PFSK-1 (cell line): ENCODE measurements at regions not wholly inside any gene's neighbourhood (a gene's known extent, or its start where the extent isn't known, plus 50 kb on each side); places are given as distances from the start of the nearest gene placed in this dataset.

Source experiments
- FOXP2 ChIP-seq: optimal IDR thresholded peaks from 2 replicates; pipeline ENCODE3; 2011; ENCODE audit warnings: borderline replicate concordance, control low read depth, inconsistent platforms; ENCODE audit not compliant: insufficient read depth; ENCODE audit errors: extremely low read length, extremely low read depth
- POLR2AphosphoS5 ChIP-seq: IDR thresholded peaks from 2 replicates; pipeline ENCODE4 v1.6.1; 2012; ENCODE audit warnings: low read depth, mild to moderate bottlenecking, control low read depth, low read length, moderate library complexity
- REST ChIP-seq, 2 experiments: IDR thresholded peaks; 2 replicates each; pipeline versions ENCODE4 v1.6.1 to v1.8.0; 2011 to 2012; ENCODE audit warnings: low read depth in 2 of 2, low read length in 2 of 2, control low read depth in 1 of 2, inconsistent platforms in 1 of 2, mild to moderate bottlenecking in 1 of 2, moderate library complexity in 1 of 2; ENCODE audit not compliant: insufficient read depth in 1 of 2
- SIN3A ChIP-seq: IDR thresholded peaks from 2 replicates; pipeline ENCODE4 v1.6.1; 2012; ENCODE audit warnings: mild to moderate bottlenecking, low read length, moderate library complexity, borderline replicate concordance; ENCODE audit not compliant: insufficient read depth
- TAF1 ChIP-seq: IDR thresholded peaks from 2 replicates; pipeline ENCODE4 v1.6.1; 2012; ENCODE audit warnings: low read length, control low read depth, borderline replicate concordance; ENCODE audit not compliant: insufficient read depth

- TF ChIP-seq TAF1: no peak
- no peak for TF ChIP-seq FOXP2
- no peak for TF ChIP-seq SIN3A
- TF ChIP-seq REST (IDR thresholded peaks at IDR 0.05; ENCODE audit: insufficient read depth in 1 of 2, low read depth in 2 of 2, low read length in 2 of 2): no peak
- TF ChIP-seq POLR2AphosphoS5: no peak
Observed at GRCh38 chr13:89937420-89937819, 1410.1 kb upstream of the MIR17HG start.

DNA sequence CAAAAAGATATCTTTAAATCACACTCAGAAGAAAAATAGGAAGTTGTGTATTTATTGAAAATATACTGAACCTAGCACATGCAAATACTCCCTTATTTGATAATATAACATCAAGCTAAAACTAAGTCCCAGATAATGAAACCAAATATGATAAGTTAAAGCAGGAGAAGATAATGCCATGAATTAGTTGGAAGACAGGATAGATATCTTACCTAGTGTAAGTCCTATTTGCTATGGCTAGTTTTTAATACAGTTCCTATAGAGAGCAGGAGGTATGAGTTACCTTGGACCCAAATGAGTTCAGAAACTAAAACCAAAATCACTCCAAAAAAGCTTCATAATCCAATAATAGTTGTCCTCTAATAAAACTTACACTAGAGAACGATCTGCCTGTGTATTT is 1407.1 kb upstream of the MIR17HG start:
- no peak for TF ChIP-seq SIN3A
- TF ChIP-seq POLR2AphosphoS5: no peak
- TF ChIP-seq FOXP2: no peak
- TF ChIP-seq TAF1: no peak
- TF ChIP-seq REST (IDR thresholded peaks at IDR 0.05; ENCODE audit: insufficient read depth in 1 of 2, low read depth in 2 of 2, low read length in 2 of 2): no peak

- no peak for TF ChIP-seq SIN3A
- no peak for TF ChIP-seq REST (IDR thresholded peaks at IDR 0.05; ENCODE audit: insufficient read depth in 1 of 2, low read depth in 2 of 2, low read length in 2 of 2)
- TF ChIP-seq TAF1: no peak
- no peak for TF ChIP-seq FOXP2
- no peak for TF ChIP-seq POLR2AphosphoS5
Observed at GRCh38 chr13:89943139-89943538, 1404.3 kb upstream of the MIR17HG start.

DNA sequence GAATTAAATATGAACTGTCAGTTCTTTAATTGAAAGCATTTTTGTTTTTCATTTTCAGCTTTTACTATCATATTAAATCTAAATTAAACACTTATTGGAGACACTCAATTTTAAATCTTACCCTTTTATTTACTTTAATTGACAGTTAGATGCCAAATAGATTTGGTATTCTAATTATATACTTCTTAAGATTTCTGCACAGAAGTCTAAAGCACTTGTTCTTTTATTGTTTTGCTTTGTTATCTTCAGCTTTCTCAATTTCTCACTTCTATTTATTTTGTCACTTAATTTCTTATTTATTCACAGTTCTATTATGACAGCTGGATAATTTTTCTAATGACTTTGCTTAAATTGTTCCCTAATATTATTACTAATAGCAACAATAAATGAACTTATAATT is 1397.3 kb upstream of the MIR17HG start:
- TF ChIP-seq POLR2AphosphoS5: no peak
- no peak for TF ChIP-seq TAF1
- TF ChIP-seq SIN3A: no peak
- TF ChIP-seq REST (IDR thresholded peaks at IDR 0.05; ENCODE audit: insufficient read depth in 1 of 2, low read depth in 2 of 2, low read length in 2 of 2): no peak

- TF ChIP-seq FOXP2 (no peak), REST (IDR thresholded peaks at IDR 0.05; ENCODE audit: insufficient read depth in 1 of 2, low read depth in 2 of 2, low read length in 2 of 2) (no peak), SIN3A (no peak), POLR2AphosphoS5 (no peak), TAF1 (no peak)
Observed at GRCh38 chr13:89951341-89951740, 1396.1 kb upstream of the MIR17HG start.
